ENCODE measurements at regions not wholly inside any gene's neighbourhood (a gene's known extent, or its start where the extent isn't known, plus 50 kb on each side); places are given as distances from the start of the nearest gene placed in this dataset.
"Not testable (repeated sequence)": the region's sequence is repeated elsewhere in the genome, so short reads cannot be mapped to it uniquely, and the experiment has no call there.

DNA sequence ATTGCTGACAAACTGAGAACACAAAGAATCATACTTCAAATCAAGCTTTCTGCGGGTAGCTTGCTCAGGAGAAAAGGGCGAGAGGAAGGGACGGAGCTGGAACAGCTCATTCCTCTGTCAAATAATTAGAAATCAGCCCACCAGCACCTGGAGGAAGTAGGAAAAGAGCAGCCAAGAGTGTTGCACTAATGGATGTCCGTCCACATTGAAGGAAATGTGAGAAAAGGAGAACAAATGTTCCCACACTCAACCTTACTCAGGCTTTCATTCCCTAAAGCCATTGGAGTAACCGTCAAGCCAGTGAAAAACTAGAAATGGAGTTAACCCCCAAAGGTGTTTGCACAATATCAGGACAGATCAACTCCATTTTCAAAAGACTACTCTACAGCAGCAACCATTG is 233.0 kb upstream of the PRKD1 start:
- DNase-seq (ENCODE audit: low read depth), result no peak

DNA sequence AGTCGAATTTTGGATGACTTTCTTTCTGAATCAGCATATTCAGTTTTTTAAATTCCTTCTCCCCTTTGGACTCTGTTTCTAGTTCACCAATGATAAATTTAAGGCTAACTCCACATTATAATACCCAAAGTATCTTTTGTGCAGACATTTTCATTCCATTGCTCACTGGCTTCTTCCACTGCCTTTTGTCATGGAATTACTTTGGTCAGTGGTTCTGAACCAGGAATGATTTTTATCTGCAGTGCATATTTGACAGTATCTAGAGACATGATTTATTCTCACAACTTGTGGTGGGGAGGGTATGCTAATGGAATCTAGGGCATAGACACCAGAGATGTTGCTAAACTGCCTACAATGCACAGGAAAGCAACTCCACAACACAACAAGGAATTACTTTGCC is 234.4 kb upstream of the PRKD1 start:
- no peak for DNase-seq (ENCODE audit: low read depth)

DNA sequence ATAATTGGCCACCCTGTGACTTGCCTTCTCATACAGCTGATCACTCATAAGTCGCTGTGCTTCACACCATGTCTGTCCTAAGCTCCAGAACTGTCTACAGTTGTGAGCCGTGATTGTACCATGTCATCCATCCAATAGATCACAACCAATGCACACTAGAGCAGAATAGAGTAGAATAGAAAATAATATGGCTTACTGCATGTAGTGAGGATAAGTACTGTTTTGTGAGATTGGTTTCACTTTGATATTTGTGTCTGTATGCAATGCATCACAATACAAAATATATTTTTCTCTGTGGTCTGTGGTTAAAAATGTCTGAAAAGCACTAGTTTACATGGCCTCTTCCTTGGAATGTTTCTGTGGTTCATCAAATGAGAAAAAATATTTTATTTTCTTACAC is 237.6 kb upstream of the PRKD1 start:
- DNase-seq (ENCODE audit: low read depth), result no peak

DNA sequence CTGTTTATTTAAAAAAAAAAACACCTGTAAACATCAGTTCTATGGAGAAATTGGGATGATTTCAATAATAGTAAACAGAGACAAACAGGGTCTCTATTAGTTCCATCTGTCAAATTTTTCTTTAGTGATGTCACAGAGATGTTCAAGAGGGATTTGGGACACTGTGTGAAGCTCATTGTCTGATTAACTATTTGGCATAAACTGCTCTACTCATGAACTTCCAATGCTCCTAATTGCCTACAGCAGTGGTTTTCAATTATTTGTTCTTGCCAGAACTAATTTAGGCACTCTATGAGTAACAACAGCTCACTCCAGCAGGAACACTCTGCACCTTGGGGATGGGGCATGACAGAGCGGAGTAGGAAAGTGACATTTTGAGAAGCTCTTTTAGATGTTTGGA is 250.1 kb upstream of the PRKD1 start:
- DNase-seq (ENCODE audit: low read depth), result no peak

DNA sequence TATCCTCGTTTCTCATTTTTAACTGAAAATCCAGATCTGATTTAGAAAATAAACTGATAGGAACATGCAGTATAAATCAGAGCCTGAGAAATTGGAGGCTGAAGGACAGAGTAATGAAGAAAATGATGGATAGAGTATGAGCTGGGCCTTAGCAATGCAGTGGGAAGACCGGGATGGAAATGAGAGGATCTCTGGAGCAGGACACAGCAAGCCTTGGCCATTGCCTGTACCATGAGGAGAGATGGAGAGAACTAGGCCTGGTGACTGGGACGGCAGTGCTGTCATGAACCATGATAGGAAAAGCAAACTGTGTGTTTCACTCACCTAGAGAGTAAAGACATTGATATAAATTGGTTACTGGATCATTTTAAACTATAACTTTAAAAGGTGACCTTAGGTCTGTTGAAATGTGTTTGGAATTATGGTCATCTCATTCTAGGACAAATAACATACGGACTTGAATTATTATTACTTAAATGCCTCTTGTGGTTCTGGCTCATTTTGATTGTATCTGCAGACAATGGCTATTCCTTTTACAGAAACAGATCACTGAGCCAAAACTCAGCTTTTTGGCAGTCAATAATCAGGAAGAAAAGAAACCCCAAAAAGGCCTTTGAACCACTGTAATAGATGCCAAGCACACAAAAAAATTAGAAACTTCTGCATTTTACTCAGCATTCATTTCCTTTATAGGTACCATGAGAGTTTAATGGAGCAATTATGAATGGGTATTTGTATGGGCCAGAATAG is 251.9 kb upstream of the PRKD1 start:
- DNase-seq (ENCODE audit: low read depth), result no peak

DNA sequence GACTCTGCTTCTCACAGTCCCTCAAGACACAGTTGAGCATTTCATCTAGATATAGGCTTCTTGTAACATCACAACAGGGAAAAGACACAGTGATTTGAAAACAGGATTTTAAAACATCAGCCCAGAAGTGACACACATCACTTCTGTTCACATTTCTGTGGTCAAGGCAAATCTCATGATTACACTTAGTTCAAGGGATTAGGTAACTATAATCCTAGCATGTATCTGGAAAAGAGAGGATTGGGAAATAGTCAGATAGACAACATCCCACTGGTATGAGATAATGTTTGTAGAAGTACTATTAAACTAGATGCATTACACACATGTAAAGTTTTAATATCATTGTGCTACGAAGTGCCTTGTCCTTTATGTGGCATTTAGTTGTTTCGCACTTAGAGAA is 252.6 kb upstream of the PRKD1 start:
- no peak for DNase-seq (ENCODE audit: low read depth)

DNA sequence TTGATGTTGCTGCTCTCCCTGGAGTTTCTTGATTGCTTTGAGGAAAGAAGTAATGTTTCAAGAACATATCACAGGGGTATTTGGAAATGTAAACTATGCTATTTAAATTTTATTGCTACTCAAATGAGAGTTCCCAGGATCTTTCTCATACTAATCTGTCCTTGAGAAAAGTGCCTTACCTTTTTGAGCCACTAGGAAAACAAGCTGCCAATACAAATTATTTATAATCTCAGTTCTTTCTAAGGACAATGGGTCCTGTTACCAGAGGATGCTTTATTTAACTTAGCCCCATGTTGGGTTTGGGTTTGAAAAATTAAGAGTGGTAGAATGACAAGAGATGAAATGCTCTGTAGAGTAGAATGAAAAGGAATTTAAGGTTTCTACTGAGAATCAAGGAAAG is 258.2 kb upstream of the PRKD1 start:
- DNase-seq (ENCODE audit: low read depth), result no peak

DNA sequence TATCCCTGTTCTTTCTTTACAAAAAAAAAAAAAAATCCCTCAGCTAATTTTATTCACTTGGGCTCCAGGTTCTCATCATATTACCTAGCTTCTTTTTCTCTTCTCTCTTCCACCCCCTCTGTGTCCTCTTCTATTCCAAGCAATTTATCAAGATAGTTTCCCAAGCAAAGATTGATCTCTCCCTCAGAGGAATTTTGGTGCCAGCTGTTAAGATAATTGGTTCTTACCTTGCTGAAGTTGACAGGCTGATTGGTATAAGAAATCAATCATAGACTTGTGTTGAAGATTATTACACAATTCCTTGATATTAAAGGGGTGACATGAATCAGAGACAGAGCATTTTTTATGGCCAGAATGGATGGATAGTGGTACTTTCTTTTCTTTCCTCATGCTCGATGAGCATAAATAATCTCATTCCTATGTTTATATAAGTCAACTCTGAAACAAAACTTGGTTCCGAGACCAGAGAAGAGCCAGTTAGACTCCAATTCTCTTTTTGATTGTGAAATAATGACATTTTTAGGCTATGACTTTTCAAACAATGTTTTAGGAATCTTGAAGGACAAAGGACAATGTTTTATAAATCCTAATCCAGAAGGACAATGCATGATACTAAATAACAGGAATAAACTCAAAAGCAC is 264.1 kb upstream of the PRKD1 start:
- no peak for DNase-seq (ENCODE audit: low read depth)

DNA sequence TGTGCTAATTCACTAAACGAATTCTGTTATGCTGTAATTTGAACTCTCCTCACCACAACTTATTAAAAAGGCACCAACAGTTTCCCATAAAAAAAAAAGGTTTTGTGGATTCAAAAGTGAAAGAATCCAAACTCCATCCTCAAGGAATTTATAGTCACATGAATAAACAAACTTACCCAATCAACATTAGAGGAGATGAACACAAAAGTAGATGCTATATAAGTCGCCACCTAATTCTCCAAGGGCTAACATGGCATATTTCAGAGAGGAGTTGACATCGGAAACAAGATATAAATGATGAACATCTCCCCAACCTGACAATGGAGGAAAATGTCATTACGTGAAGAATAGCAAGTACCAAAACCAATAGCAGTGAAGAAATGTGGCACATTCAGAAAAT is 265.5 kb upstream of the PRKD1 start:
- DNase-seq (ENCODE audit: low read depth), result no peak

DNA sequence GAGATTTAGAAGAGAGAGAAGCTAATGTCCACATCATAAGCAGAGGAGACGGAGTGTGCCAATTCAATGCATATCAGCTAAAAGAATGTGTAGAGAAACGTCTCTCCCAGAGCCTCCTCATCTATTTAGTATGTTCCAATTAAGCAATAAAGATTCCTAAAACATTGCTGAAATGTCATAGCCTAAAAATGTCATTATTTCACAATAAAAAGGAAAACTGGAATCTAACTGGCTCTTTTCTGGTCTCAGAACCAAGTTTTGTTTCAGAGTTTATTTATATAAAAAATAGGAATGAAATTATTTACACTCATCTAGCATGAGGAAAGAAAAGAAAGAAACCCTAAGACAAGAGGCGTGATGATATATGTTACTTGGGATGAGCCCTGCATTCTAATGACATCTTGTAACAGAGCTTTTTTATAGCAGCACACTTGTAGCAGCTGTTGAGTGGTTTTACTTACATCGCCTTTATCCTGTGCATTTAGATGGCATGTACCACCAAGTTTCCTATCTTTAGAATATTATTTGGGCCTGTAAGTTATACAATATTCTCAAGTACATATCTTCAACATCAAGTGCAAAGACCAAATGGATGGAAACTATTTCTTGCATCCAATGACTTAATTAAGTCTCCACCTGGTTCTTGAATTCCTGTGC is 266.3 kb upstream of the PRKD1 start:
- DNase-seq (ENCODE audit: low read depth), result peak; percentile 70

DNA sequence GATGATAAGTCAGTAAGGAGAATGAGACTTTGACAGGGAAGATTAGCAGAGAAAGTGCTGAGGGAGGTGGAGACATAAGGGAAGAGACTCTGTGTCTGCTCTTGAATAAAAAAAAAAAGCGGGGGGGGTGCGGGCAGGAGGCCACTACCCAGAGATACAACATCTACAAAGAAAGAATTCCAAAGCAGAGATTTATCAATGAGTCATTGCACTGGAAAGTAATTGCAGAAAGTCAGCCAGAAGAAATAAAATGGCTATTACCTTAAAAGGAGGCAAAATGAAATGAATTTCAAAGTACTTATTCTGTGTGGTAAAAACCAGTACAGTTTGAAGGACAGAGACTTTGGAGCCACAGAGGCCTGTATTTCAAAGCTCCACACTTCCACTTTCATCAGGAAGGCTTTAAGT is 267.1 kb upstream of the PRKD1 start:
- peak; percentile 63 for DNase-seq (ENCODE audit: low read depth)

DNA sequence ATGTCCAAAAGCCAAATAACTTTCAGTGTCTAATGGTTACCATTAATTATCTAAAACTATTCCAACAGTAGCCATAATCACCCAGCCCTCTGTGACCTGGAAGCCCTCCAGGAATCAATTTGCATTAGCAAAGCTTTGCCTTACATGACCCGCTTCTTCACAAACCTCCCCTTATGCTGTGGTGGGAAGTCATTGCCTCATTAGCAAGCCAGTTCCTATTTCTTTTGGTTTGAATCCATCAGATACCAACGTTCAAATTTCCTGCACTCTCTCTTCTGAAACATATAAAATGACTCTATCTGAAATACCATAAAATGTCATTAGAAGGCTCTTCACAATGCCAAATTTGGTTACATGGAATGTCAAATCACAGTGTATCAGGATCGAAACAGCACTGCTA is 268.3 kb upstream of the PRKD1 start:
- no peak for DNase-seq (ENCODE audit: low read depth)

DNA sequence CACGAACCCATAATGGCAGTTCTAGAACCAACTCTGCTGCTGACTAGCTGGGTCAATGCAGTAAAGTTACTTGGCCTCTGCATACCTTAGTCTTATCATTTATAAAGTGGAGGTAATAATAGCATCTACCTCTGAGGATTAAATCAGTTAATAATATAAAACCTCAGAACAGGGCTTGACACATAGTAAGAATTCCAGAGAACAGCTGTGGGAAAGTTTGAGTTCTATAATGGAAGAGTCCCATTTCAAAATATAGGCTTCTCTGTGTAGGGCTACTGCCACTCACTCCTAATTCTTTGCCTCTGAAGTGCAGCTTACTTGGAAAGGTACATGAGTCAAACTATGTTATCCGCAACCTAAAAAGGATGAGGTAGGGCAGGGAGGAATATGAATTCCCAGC is 269.2 kb upstream of the PRKD1 start:
- no peak for DNase-seq (ENCODE audit: low read depth)

DNA sequence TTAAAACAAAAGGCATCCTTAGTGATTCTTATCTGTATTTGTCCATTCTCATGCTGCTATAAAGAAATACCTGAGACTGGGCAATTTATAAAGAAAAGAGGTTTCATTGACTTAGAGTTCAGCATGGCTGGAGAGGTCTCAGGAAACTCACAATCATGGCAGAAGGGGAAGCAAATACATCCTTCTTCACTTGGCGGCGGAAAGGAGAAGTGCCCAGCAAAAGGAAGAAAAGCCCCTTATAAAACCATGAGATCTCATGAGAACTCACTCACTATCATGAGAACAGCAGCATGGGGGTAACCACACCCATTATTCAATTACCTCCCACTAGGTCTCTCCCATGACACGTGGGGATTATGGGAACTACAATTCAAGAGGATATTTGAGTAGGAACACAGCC is 271.1 kb upstream of the PRKD1 start:
- DNase-seq (ENCODE audit: low read depth), result not testable (repeated sequence)

DNA sequence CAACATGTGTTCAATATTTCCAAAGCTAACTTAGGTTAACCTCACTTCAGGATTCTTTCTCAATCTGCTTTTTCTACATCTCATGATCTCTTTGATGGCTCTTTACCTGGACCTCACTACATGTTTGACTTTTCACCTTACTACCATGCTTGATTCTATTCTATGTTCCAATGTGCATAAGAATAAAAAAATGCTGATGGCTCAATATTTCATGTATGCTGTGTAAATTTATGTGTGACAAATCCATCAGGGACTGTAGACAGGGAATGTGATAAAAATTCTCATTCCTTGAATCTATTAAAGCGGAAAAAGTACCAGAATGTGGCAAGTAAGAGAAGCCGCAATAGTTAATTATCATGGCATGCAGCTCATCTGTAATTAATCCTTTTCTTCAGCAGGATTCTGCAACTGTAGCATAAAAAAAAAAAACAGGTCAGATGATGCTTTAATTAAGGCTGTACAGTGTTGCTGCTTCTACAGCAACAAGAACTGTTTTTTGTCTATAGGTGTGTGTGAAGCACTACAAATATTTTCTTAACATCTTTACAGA is 276.9 kb upstream of the PRKD1 start:
- no peak for DNase-seq (ENCODE audit: low read depth)

DNA sequence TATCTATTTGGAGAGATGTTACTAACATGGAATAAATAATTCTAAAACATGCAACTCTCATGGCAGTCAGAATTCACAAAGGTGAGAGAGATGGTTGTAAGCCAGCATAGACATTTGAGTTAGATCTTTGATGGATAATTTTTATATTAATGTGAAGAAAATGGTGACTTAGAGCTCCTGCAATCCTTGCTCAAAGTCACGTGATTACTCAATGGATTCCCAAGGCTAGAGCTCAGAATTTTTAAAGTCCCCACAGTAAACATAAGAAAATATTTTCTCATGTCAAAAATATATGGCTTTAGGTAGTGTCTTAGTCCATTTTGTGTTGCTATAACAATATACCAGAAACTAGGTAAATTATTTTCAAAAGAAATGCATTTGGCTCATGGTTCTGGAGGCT is 281.5 kb upstream of the PRKD1 start:
- no peak for DNase-seq (ENCODE audit: low read depth)

DNA sequence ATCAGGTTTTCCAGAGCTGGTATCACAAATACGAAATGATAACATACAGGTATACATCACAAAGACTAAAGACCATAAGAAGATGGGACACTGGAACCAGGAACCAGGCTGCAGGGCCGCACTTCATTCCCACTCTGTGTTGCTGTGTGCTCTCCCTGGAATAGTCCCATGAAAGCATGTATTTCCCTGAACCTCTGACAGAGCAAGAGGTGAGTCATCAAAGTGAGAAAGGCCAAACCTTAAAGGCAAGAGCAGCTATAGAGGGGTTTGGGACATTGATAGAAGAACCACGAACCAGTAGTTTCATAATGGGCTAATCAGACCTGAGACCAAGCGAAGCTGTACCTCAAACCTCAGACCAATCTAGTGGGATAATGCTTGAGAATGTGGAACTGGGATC is 283.0 kb upstream of the PRKD1 start:
- DNase-seq (ENCODE audit: low read depth), result no peak

DNA sequence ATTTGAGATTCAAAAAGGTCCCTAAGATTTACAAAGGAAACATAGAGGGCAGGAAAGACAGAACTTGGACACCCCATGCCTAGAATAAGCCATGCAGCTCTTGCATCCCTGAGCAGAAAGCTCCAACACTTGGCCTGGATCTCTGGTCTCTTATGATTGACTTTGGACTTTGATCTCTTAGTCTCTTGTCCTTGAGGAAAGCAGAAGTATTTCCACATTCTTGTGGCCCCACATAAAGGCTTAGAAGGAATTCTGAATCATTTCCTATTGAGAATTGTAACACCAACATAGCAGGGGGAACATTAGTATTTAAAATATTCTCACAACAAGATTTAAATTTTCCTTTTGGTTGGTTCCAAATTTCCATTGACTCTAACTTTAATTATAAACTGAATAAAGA is 283.7 kb upstream of the PRKD1 start:
- no peak for DNase-seq (ENCODE audit: low read depth)

DNA sequence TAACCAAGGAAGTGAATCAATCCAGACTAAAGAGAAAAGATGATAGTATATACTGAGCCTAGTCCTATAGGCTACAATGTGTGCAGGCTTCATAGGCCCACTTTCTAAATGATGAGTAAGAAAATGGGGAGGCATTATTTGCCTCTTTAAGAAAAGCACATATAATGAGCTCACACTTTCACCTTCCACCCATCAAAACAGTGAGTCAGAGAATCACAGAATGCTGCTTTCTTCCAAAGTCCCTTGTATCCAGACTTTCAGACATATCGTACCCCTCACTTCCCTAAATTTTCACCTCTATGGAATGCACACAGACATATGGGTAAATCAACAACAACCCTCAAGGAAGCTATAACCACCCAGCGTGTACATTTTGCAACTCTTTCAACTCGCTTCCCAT is 286.4 kb upstream of the PRKD1 start:
- DNase-seq (ENCODE audit: low read depth), result no peak

DNA sequence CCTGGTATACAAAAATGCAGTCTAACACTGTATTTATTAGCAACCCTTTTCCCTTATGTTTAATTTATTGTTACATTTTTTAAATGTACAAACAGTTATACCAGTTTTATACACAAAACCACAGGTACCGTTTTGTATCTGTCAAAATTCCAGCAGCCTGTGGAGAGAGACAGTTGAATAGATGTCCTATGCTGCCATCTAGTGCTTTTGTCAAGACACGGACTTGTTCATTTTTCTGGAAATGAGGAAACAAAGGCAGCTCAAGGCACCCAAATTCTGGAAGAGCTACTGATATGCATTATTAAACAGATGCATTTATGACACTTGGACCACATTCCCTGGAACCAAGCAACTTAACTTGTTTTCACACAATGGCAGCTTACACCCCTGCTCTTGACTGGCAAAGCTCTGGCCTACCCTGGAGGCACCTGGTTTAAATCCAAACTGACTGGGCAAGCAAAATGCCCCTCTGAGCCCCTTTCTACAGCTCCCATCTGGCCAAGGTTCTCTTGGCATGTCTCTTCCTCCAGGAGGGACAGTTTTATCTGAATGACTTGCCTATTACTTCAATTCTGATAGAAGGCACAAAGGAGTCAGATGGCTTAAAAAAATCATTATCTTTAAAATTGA is 286.9 kb upstream of the PRKD1 start:
- DNase-seq (ENCODE audit: low read depth), result no peak

DNA sequence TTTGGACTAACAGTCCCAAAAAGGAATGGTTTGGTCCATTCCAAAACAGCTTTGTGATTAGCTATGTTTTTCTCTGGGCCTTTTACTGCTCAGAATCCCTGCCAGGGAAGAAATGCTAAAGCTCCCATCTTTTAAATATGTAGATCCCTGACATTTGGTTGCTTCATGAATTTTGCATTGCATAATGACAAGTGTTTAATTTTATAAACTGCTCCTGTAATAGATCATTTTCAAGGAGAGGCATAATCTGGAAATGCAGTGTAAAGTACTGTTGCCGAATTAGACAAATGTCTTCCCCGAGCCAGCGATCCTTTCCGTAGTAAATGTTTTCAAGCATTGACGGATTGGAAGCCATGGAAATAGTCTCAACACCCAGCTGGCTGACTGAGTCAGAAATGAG is 291.3 kb upstream of the PRKD1 start:
- no peak for DNase-seq (ENCODE audit: low read depth)

DNA sequence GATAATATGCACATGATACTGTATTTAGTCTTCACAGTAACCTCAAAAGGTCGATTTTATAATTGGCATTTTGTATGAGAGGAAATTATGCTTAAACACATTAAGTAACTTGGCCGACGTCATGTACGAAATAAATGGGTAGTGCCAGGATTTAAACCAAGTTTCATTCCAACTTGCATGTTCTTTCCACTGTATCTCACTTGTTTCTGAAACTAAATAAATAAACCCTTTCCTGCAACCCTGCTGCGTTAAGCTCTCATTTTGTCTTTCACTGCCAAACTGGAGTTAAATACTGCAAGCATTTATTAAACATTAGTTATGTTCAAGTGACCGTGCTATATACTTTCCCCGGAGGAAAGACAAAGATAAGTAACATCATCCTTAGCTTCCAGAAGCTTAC is 293.9 kb upstream of the PRKD1 start:
- no peak for DNase-seq (ENCODE audit: low read depth)

DNA sequence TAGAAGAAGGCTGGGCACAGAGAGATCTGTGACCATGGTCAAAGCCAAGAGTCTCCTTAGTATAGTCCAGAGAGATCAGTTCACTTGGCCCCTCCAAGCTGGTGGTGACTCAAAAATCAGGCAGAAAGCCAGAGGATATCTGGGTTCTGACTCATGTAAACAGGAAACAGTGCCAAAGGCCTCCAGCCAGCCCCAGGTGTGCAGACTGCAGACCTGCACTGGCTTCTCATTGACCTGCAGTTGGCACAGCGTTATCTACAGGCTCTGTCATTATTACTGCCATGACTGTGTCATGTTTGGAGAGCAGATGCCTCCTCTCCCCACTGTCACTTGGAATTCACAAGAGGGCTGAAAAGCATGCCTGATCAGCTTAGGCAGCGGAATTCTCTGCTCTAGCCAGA is 295.7 kb upstream of the PRKD1 start:
- DNase-seq (ENCODE audit: low read depth), result peak; percentile 81

All from non-pigmented ciliary epithelial cell (primary cell).